RWPE2 (cell line): ENCODE measurements at regions not wholly inside any gene's neighbourhood (a gene's known extent, or its start where the extent isn't known, plus 50 kb on each side); places are given as distances from the start of the nearest gene placed in this dataset.

Experiments
- ATAC-seq: fragments of 200-7000 bp; cut with Tn5 transposase; 3 replicates; pipeline ENCODE4 v1.9.1; 2021; ENCODE audit warnings: low read depth
- DNase-seq: peaks from one replicate; pipeline ENCODE4 v3.0.0-alpha.2; 2020; ENCODE audit warnings: low spot score
- H3K27ac ChIP-seq: fragments of 450-650 bp; 2 replicates; pipeline ENCODE4 v1.5.1; 2017; ENCODE audit warnings: mild to moderate bottlenecking; ENCODE audit not compliant: poor library complexity, severe bottlenecking
- H3K27me3 ChIP-seq: fragments of 250-450 bp; sonication (Bioruptor Pico); 2 replicates; pipeline ENCODE4 v1.5.1; 2021; ENCODE audit warnings: mild to moderate bottlenecking, moderate library complexity; ENCODE audit not compliant: insufficient read depth, poor library complexity, severe bottlenecking
- H3K36me3 ChIP-seq: fragments of 250-450 bp; sonication (Bioruptor Pico); 2 replicates; pipeline ENCODE4 v1.5.1; 2020; ENCODE audit warnings: low read depth, mild to moderate bottlenecking, moderate library complexity
- H3K4me1 ChIP-seq: fragments of 250-450 bp; sonication (Bioruptor Pico); 2 replicates; pipeline ENCODE4 v1.5.1; 2021; ENCODE audit warnings: mild to moderate bottlenecking, moderate library complexity; ENCODE audit not compliant: insufficient read depth, poor library complexity, severe bottlenecking
- H3K4me3 ChIP-seq: fragments of 250-450 bp; sonication (Bioruptor Pico); 2 replicates; pipeline ENCODE4 v1.5.1; 2021; ENCODE audit warnings: mild to moderate bottlenecking, moderate library complexity; ENCODE audit not compliant: severe bottlenecking
- H3K9me3 ChIP-seq: fragments of 250-450 bp; sonication (Bioruptor Pico); 2 replicates; pipeline ENCODE4 v1.5.1; 2021; ENCODE audit warnings: mild to moderate bottlenecking, moderate library complexity; ENCODE audit not compliant: severe bottlenecking
- CTCF ChIP-seq: fragments of 450-650 bp; IDR thresholded peaks from one replicate; pipeline ENCODE4 v1.5.1; 2017; ENCODE audit warnings: mild to moderate bottlenecking, moderate library complexity; ENCODE audit not compliant: poor library complexity, severe bottlenecking

GRCh38 chr11:96506041-96506440 is 116.2 kb downstream of the JRKL start:
- Histone ChIP-seq H3K36me3 (no peaks in the 10 kb centered on the region), H3K27ac (no peak overlapping the region), H3K4me3 (no peak overlapping the region), H3K9me3 (no peaks in the 10 kb centered on the region), H3K27me3 (peaks cover 3% of the 10 kb centered on the region), H3K4me1 (no peaks in the 10 kb centered on the region)
- DNase-seq (no peak), ATAC-seq (no peak)
- TF ChIP-seq CTCF = no peak

- Histone ChIP-seq H3K36me3 (no peaks in the 10 kb centered on the region), H3K27ac (no peak overlapping the region), H3K4me3 (no peak overlapping the region), H3K27me3 (peaks cover 7% of the 10 kb centered on the region), H3K4me1 (no peaks in the 10 kb centered on the region), H3K9me3 (no peaks in the 10 kb centered on the region)
- TF ChIP-seq CTCF = no peak
- DNase-seq = no peak
- ATAC-seq = no peak
Measured at GRCh38 chr11:96506953-96507354, 117.1 kb downstream of the JRKL start.

- peaks cover 7% of the 10 kb centered on the region for H3K27me3 ChIP-seq
- DNase-seq = no peak
- H3K27ac ChIP-seq = no peak overlapping the region
- no peaks in the 10 kb centered on the region for H3K9me3 ChIP-seq
- no peak for TF ChIP-seq CTCF
- no peaks in the 10 kb centered on the region for H3K4me1 ChIP-seq
- H3K36me3 ChIP-seq = no peaks in the 10 kb centered on the region
- no peak overlapping the region for H3K4me3 ChIP-seq
- no peak for ATAC-seq
Measured at GRCh38 chr11:96508861-96509260, 119.0 kb downstream of the JRKL start.

- Histone ChIP-seq H3K27ac (no peak overlapping the region), H3K4me1 (no peaks in the 10 kb centered on the region), H3K27me3 (no peaks in the 10 kb centered on the region), H3K4me3 (no peak overlapping the region), H3K9me3 (no peaks in the 10 kb centered on the region), H3K36me3 (no peaks in the 10 kb centered on the region)
- no peak for ATAC-seq
- TF ChIP-seq CTCF = no peak
- DNase-seq = no peak
Measured at GRCh38 chr11:96520939-96521338, 131.1 kb downstream of the JRKL start.

GRCh38 chr11:96523656-96524055 is 133.8 kb downstream of the JRKL start:
- TF ChIP-seq CTCF = no peak
- Histone ChIP-seq H3K27me3 (no peaks in the 10 kb centered on the region), H3K27ac (no peak overlapping the region)

More at GRCh38 chr11:96523656-96524055, 133.8 kb downstream of the JRKL start:
- Histone ChIP-seq H3K4me1 (no peaks in the 10 kb centered on the region), H3K9me3 (no peaks in the 10 kb centered on the region), H3K36me3 (no peaks in the 10 kb centered on the region), H3K4me3 (no peak overlapping the region)
- ATAC-seq (no peak), DNase-seq (no peak)
